SK-N-SH treated with all-trans-retinoic acid at 6 μM for 48 hours (cell line): ENCODE measurements at regions not wholly inside any gene's neighbourhood (a gene's known extent, or its start where the extent isn't known, plus 50 kb on each side); places are given as distances from the start of the nearest gene placed in this dataset.

ENCODE experiments used
- ATAC-seq: fragments of 200-7000 bp; cut with Tn5 transposase; 3 replicates; pipeline ENCODE4 v1.9.1; 2020; ENCODE audit warnings: mild to moderate bottlenecking, moderate library complexity
- ARNTL ChIP-seq: fragments of 450-650 bp; formaldehyde crosslinking; IDR thresholded peaks from 2 replicates; pipeline ENCODE4 v1.5.0; 2020; ENCODE audit warnings: low read depth, mild to moderate bottlenecking, moderate library complexity, borderline replicate concordance
- BACH2 ChIP-seq: fragments of 250-450 bp; sonication (Bioruptor Pico); IDR thresholded peaks from 2 replicates; pipeline ENCODE4 v1.9.0; 2021; ENCODE audit warnings: mild to moderate bottlenecking, borderline replicate concordance
- CREB5 ChIP-seq: fragments of 250-450 bp; sonication (Bioruptor Pico); IDR thresholded peaks from 2 replicates; pipeline ENCODE4 v1.5.1; 2020; ENCODE audit warnings: low read depth, mild to moderate bottlenecking, moderate library complexity
- CSRNP3 ChIP-seq: fragments of 250-450 bp; sonication (Bioruptor Pico); IDR thresholded peaks from 2 replicates; pipeline ENCODE4 v1.5.1; 2021; ENCODE audit warnings: mild to moderate bottlenecking, moderate library complexity
- ESRRG ChIP-seq: fragments of 250-450 bp; sonication (Bioruptor Pico); IDR thresholded peaks from 2 replicates; pipeline ENCODE4 v1.6.1; 2021; ENCODE audit warnings: mild to moderate bottlenecking
- GLIS3 ChIP-seq: fragments of 250-450 bp; sonication (Bioruptor Pico); IDR thresholded peaks from 2 replicates; pipeline ENCODE4 v1.5.0; 2020; ENCODE audit warnings: mild to moderate bottlenecking, moderate library complexity
- ISL1 ChIP-seq: fragments of 250-450 bp; sonication (Bioruptor Pico); IDR thresholded peaks from 2 replicates; pipeline ENCODE4 v2.1.2; 2022; ENCODE audit warnings: mild to moderate bottlenecking, moderate library complexity
- PPARA ChIP-seq: fragments of 250-450 bp; sonication (Bioruptor Pico); IDR thresholded peaks from 2 replicates; pipeline ENCODE4 v1.5.0; 2020; ENCODE audit warnings: mild to moderate bottlenecking, borderline replicate concordance
- TCF4 ChIP-seq: fragments of 250-450 bp; sonication (Bioruptor Pico); IDR thresholded peaks from 2 replicates; pipeline ENCODE4 v1.8.0; 2021; ENCODE audit warnings: mild to moderate bottlenecking, moderate library complexity, borderline replicate concordance
- TOX ChIP-seq: fragments of 250-450 bp; sonication (Bioruptor Pico); IDR thresholded peaks from 2 replicates; pipeline ENCODE4 v1.8.0; 2021; ENCODE audit warnings: mild to moderate bottlenecking, moderate library complexity, borderline replicate concordance
- TSHZ2 ChIP-seq: fragments of 250-450 bp; sonication (Bioruptor Pico); IDR thresholded peaks from 2 replicates; pipeline ENCODE4 v1.5.0; 2020; ENCODE audit warnings: mild to moderate bottlenecking, moderate library complexity
- ZC3H10 ChIP-seq: fragments of 250-450 bp; sonication (Bioruptor Pico); IDR thresholded peaks from 2 replicates; pipeline ENCODE4 v1.5.1; 2021; ENCODE audit warnings: mild to moderate bottlenecking, moderate library complexity
- ZFP3 ChIP-seq: fragments of 250-450 bp; sonication (Bioruptor Pico); IDR thresholded peaks from 2 replicates; pipeline ENCODE4 v1.5.0; 2020; ENCODE audit warnings: mild to moderate bottlenecking, moderate library complexity
- ZFP30 ChIP-seq: fragments of 450-650 bp; formaldehyde crosslinking; IDR thresholded peaks from 2 replicates; pipeline ENCODE4 v1.5.0; 2022; ENCODE audit warnings: mild to moderate bottlenecking, moderate library complexity
- ZNF565 ChIP-seq: fragments of 450-650 bp; formaldehyde crosslinking; conservative IDR thresholded peaks from 2 replicates; pipeline ENCODE4 v1.5.0; 2020; ENCODE audit warnings: low read depth, mild to moderate bottlenecking, moderate library complexity
- ZNF8 ChIP-seq: fragments of 450-650 bp; formaldehyde crosslinking; IDR thresholded peaks from 2 replicates; pipeline ENCODE4 v1.5.0; 2020; ENCODE audit warnings: mild to moderate bottlenecking, moderate library complexity
- TF ChIP-seq, protein P1 (sequence below): fragments of 250-450 bp; sonication (Bioruptor Pico); IDR thresholded peaks from 2 replicates; pipeline ENCODE4 v1.8.0; 2020; ENCODE audit warnings: mild to moderate bottlenecking, moderate library complexity, borderline replicate concordance
- TF ChIP-seq, protein P2 (sequence below): fragments of 250-450 bp; sonication (Bioruptor Pico); IDR thresholded peaks from 2 replicates; pipeline ENCODE4 v1.8.0; 2021; ENCODE audit warnings: low read depth, mild to moderate bottlenecking, moderate library complexity, borderline replicate concordance

DNA sequence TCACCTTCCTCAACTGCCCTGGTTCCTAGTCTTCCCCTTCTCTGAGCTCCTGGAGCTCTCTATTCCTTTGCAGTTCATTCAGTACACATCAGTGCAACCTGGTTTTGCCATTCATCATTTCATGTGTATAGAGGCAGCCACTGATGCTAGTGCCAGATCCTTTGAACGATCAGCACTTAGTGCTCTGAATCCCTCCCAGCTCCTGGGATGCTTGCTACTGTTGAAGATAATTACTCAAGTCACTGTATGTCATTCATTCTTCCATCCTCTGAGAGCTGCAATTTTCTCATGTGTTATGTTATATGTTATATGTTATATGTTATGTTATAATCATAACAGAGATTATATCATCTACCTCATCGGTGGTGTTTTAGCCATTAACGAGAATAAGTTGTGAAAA, 98.5 kb upstream of the UXS1 start:
- no peak for ATAC-seq
- TF ChIP-seq ARNTL (CRISPR knock-in tag): no peak
- TF ChIP-seq ZFP30: no peak
- no peak for TF ChIP-seq TCF4 (CRISPR knock-in tag)
- no peak for TF ChIP-seq PPARA (CRISPR knock-in tag)
- TF ChIP-seq ISL1: no peak
- no peak for TF ChIP-seq TOX (CRISPR knock-in tag)
- TF ChIP-seq CSRNP3: no peak
- no peak for TF ChIP-seq CREB5 (CRISPR knock-in tag)
- TF ChIP-seq ZNF565 (CRISPR knock-in tag): no peak

DNA sequence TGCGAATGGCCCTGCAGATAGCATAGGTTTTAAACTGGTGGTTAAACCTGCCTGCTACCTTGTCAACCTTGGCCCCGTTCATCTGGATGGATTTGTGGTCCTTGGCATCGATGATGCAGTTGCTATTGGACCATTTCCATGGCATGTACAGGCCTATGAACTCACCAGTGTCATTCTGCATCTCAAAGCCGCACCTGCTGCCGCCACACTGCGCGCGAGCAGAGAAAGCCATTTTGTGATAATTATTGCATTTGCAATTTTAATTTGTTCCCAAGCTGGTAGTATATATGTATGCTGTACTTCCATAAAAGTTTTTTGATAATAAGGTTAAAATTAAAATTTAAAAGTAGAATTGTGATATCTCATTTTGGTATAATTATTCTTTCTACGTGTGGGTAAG, 94.8 kb upstream of the UXS1 start:
- TF ChIP-seq ZNF565 (CRISPR knock-in tag): no peak
- TF ChIP-seq, all 23 proteins: peak for 0
- ATAC-seq: no peak

DNA sequence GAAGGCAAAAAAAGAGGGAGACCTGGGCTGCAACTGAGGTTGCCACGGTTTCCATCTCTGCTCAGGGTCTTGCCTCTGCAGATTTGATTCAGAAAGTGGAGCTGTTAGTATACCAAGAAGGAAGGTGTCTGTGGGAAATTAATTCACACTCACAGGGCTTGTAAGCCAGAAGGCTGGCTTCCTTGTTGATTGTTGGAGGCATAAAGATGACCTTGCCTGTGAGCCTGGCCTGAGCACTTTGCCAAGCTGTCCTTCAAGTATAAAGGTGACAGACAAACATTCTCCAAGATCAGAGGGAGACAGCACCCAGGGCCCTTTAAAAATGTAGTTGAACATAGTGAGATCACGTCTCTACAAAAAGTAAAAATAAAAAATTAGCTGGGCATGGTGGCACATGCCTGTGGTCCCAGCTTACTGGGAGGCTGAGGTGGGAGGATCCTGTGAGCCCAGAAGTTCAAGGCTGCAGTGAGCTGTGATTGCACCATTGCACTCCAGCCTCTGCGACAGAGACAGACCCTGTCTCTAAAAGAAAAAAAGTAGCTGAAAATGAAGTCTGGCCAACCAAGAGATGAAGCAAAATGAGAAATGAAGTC, 91.2 kb upstream of the UXS1 start:
- no peak for TF ChIP-seq CSRNP3
- no peak for TF ChIP-seq ZC3H10
- TF ChIP-seq ZNF8 (CRISPR knock-in tag): no peak
- TF ChIP-seq ISL1: no peak
- TF ChIP-seq ZNF565 (CRISPR knock-in tag): no peak
- TF ChIP-seq ZFP3 (CRISPR knock-in tag): no peak
- TF ChIP-seq, protein P1, sequence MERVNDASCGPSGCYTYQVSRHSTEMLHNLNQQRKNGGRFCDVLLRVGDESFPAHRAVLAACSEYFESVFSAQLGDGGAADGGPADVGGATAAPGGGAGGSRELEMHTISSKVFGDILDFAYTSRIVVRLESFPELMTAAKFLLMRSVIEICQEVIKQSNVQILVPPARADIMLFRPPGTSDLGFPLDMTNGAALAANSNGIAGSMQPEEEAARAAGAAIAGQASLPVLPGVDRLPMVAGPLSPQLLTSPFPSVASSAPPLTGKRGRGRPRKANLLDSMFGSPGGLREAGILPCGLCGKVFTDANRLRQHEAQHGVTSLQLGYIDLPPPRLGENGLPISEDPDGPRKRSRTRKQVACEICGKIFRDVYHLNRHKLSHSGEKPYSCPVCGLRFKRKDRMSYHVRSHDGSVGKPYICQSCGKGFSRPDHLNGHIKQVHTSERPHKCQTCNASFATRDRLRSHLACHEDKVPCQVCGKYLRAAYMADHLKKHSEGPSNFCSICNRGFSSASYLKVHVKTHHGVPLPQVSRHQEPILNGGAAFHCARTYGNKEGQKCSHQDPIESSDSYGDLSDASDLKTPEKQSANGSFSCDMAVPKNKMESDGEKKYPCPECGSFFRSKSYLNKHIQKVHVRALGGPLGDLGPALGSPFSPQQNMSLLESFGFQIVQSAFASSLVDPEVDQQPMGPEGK: no peak
- TF ChIP-seq TSHZ2 (CRISPR knock-in tag): no peak
- TF ChIP-seq TOX (CRISPR knock-in tag): no peak
- no peak for TF ChIP-seq BACH2 (CRISPR knock-in tag)
- TF ChIP-seq GLIS3: no peak
- TF ChIP-seq, protein P2, sequence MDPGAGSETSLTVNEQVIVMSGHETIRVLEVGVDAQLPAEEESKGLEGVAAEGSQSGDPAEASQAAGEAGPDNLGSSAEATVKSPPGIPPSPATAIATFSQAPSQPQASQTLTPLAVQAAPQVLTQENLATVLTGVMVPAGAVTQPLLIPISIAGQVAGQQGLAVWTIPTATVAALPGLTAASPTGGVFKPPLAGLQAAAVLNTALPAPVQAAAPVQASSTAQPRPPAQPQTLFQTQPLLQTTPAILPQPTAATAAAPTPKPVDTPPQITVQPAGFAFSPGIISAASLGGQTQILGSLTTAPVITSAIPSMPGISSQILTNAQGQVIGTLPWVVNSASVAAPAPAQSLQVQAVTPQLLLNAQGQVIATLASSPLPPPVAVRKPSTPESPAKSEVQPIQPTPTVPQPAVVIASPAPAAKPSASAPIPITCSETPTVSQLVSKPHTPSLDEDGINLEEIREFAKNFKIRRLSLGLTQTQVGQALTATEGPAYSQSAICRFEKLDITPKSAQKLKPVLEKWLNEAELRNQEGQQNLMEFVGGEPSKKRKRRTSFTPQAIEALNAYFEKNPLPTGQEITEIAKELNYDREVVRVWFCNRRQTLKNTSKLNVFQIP (CRISPR knock-in tag): no peak
- no peak for TF ChIP-seq CREB5 (CRISPR knock-in tag)
- TF ChIP-seq ZFP30: no peak
- TF ChIP-seq ARNTL (CRISPR knock-in tag): no peak
- TF ChIP-seq ESRRG: no peak

More for the DNA sequence above, 91.2 kb upstream of the UXS1 start:
- no peak for ATAC-seq
